Loucy (cell line): ENCODE measurements at regions not wholly inside any gene's neighbourhood (a gene's known extent, or its start where the extent isn't known, plus 50 kb on each side); places are given as distances from the start of the nearest gene placed in this dataset.

Experiments used
- H2AFZ ChIP-seq: fragments of 200-600 bp; sonication (generic); 2 replicates; pipeline ENCODE4 v1.6.0; 2016; ENCODE audit warnings: antibody characterized with exemption, mild to moderate bottlenecking, low read length, moderate library complexity
- H3F3A ChIP-seq: fragments of 200-600 bp; 2 replicates; pipeline ENCODE4 v1.6.0; 2016; ENCODE audit warnings: antibody characterized with exemption, low read depth, mild to moderate bottlenecking
- H3K27me3 ChIP-seq: fragments of 200-600 bp; sonication (generic); 2 replicates; pipeline ENCODE4 v1.6.1; 2014; ENCODE audit warnings: low read length, mild to moderate bottlenecking; ENCODE audit not compliant: insufficient read depth, poor library complexity, severe bottlenecking
- H3K36me3 ChIP-seq: fragments of 200-600 bp; sonication (generic); 2 replicates; pipeline ENCODE4 v1.6.1; 2016; ENCODE audit warnings: low read length; ENCODE audit not compliant: insufficient read depth
- H3K4me1 ChIP-seq: fragments of 200-600 bp; sonication (generic); 2 replicates; pipeline ENCODE4 v1.5.1; 2014; ENCODE audit warnings: low read length, mild to moderate bottlenecking; ENCODE audit not compliant: insufficient read depth, poor library complexity, severe bottlenecking
- H3K4me2 ChIP-seq: fragments of 200-600 bp; sonication (generic); 2 replicates; pipeline ENCODE4 v1.6.0; 2014; ENCODE audit warnings: antibody characterized with exemption, low read length, low read depth, mild to moderate bottlenecking; ENCODE audit not compliant: poor library complexity, severe bottlenecking
- H3K4me3 ChIP-seq: fragments of 200-600 bp; sonication (generic); 2 replicates; pipeline ENCODE4 v1.5.1; 2014; ENCODE audit warnings: low read length, mild to moderate bottlenecking, mixed read lengths; ENCODE audit not compliant: poor library complexity, severe bottlenecking
- H3K79me2 ChIP-seq: fragments of 200-600 bp; sonication (generic); 2 replicates; pipeline ENCODE4 v1.6.1; 2014; ENCODE audit warnings: low read length; ENCODE audit not compliant: insufficient read depth
- H3K9ac ChIP-seq: fragments of 200-600 bp; sonication (generic); 2 replicates; pipeline ENCODE4 v1.6.0; 2014; ENCODE audit warnings: mild to moderate bottlenecking, low read depth, low read length, moderate library complexity; ENCODE audit not compliant: poor library complexity, severe bottlenecking
- H3K9me2 ChIP-seq: fragments of 200-600 bp; sonication (generic); replicated peaks from 2 replicates; pipeline ENCODE4 v1.6.1; 2016; ENCODE audit warnings: low read depth, low read length, mixed read lengths
- H3K9me3 ChIP-seq: fragments of 200-600 bp; sonication (generic); 2 replicates; pipeline ENCODE4 v1.6.1; 2014; ENCODE audit warnings: mild to moderate bottlenecking, antibody characterized with exemption, low read length, low read depth; ENCODE audit not compliant: insufficient read depth
- H4K20me1 ChIP-seq: fragments of 200-600 bp; sonication (generic); 2 replicates; pipeline ENCODE4 v1.6.0; 2014; ENCODE audit warnings: antibody characterized with exemption, low read length, mild to moderate bottlenecking; ENCODE audit not compliant: insufficient read depth, poor library complexity, severe bottlenecking
- CTCF ChIP-seq: fragments of 200-600 bp; sonication (generic); conservative IDR thresholded peaks from 2 replicates; pipeline ENCODE4 v1.5.1; 2014; ENCODE audit warnings: mild to moderate bottlenecking, antibody characterized with exemption, low read length
- EZH2phosphoT487 ChIP-seq: fragments of 200-600 bp; IDR thresholded peaks from 2 replicates; pipeline ENCODE4 v1.6.1; 2018; ENCODE audit warnings: antibody characterized with exemption, mild to moderate bottlenecking, moderate library complexity, borderline replicate concordance

- no peaks in the 10 kb centered on the region for H3K9me3 ChIP-seq
- H3K4me3 ChIP-seq = no peak overlapping the region
- no peaks in the 10 kb centered on the region for H3F3A ChIP-seq
- no peaks in the 10 kb centered on the region for H3K27me3 ChIP-seq
- H3K79me2 ChIP-seq = no peaks in the 10 kb centered on the region
- no peak overlapping the region for H3K4me2 ChIP-seq
- no peaks in the 10 kb centered on the region for H3K4me1 ChIP-seq
- no peaks in the 10 kb centered on the region for H3K36me3 ChIP-seq
- no peaks in the 10 kb centered on the region for H4K20me1 ChIP-seq
- H3K9ac ChIP-seq = no peak overlapping the region
- no peak overlapping the region for H2AFZ ChIP-seq
- no peaks in the 10 kb centered on the region for H3K9me2 ChIP-seq
- no peak for TF ChIP-seq CTCF
- TF ChIP-seq EZH2phosphoT487 = no peak
Observed at GRCh38 chr6:168981187-168981586, 272.5 kb downstream of the THBS2 start.

DNA sequence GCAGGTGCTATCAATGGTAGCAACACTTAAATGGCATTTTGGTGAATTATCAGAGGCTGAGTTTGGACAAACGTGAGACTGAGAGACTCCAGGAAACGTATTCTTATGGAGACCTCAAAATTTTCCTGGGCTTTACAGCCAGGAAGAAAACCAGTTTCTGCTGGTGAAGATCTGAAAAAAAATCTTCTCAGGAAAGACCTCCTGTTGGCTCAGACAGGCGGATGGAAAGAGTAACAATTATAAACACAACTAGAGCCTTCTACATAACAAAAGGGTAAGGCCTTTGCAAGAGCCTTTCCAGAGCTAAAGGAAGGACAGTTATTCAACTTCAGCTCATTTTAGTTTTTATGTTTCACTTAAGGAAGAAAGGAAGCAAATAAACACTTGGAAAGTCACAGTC is 274.4 kb downstream of the THBS2 start:
- no peak overlapping the region for H2AFZ ChIP-seq
- H3K4me1 ChIP-seq = no peaks in the 10 kb centered on the region
- no peaks in the 10 kb centered on the region for H3K9me2 ChIP-seq
- TF ChIP-seq CTCF (no peak), EZH2phosphoT487 (no peak)
- H3K27me3 ChIP-seq = no peaks in the 10 kb centered on the region
- no peak overlapping the region for H3K4me3 ChIP-seq
- H4K20me1 ChIP-seq = no peaks in the 10 kb centered on the region
- no peaks in the 10 kb centered on the region for H3K36me3 ChIP-seq
- H3F3A ChIP-seq = no peaks in the 10 kb centered on the region
- no peaks in the 10 kb centered on the region for H3K9me3 ChIP-seq
- no peak overlapping the region for H3K4me2 ChIP-seq
- no peaks in the 10 kb centered on the region for H3K79me2 ChIP-seq
- no peak overlapping the region for H3K9ac ChIP-seq

DNA sequence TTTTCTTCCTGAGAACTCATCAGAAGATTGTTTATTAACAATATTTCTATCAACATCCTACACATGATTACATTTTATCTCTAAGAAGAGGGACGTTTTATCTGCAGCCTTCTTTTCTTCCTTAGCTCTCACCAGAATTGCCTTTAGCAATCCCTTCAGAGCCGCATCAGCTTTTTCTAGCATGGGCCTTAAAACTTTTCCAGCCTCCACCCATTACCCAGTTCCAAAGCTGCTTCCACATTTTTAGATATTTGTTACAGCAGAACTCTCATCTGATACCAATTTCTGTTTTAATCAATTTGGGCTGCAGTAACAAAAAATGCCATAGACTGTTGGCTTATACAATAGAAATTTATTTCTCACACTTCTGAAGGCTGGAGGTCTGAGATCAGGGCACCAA is 281.5 kb downstream of the THBS2 start:
- Histone ChIP-seq H2AFZ (no peak overlapping the region), H3K9me3 (peaks cover 14% of the 10 kb centered on the region; the same call in 1 of the 2 replicates), H3K9me2 (no peaks in the 10 kb centered on the region), H3K36me3 (no peaks in the 10 kb centered on the region), H3K4me3 (no peak overlapping the region), H4K20me1 (no peaks in the 10 kb centered on the region), H3K4me1 (no peaks in the 10 kb centered on the region), H3K79me2 (no peaks in the 10 kb centered on the region), H3K9ac (no peak overlapping the region), H3K27me3 (no peaks in the 10 kb centered on the region), H3F3A (no peaks in the 10 kb centered on the region), H3K4me2 (no peak overlapping the region)
- TF ChIP-seq CTCF (no peak), EZH2phosphoT487 (no peak)
